Stimulated activated CD4-positive, alpha-beta T cell treated with anti-CD3 and anti-CD28 coated beads, Interleukin-1b, Interleukin-23, amount 100 ng/mL, for 48 hours (primary cell): ENCODE measurements at regions not wholly inside any gene's neighbourhood (a gene's known extent, or its start where the extent isn't known, plus 50 kb on each side); places are given as distances from the start of the nearest gene placed in this dataset.
"Not testable (repeated sequence)": the region's sequence is repeated elsewhere in the genome, so short reads cannot be mapped to it uniquely, and the experiment has no call there.

Source experiments
- DNase-seq: peaks from one replicate; pipeline ENCODE4 v3.0.0-alpha.2; 2020

- no peak for DNase-seq
These were observed 57.5 kb upstream of the PLPPR5 start for GRCh38 chr1:99062192-99062591.

- no peak for DNase-seq
These were observed 64.5 kb upstream of the PLPPR5 start for GRCh38 chr1:99069146-99069545.

GRCh38 chr1:99078529-99078928 lies 73.9 kb upstream of the PLPPR5 start:
- DNase-seq, result not testable (repeated sequence)

GRCh38 chr1:99082366-99082765 lies 77.7 kb upstream of the PLPPR5 start:
- no peak for DNase-seq

GRCh38 chr1:99083338-99083737 lies 78.7 kb upstream of the PLPPR5 start:
- DNase-seq, result no peak

GRCh38 chr1:99084562-99084961 lies 79.9 kb upstream of the PLPPR5 start:
- no peak for DNase-seq

GRCh38 chr1:99086057-99086456 lies 81.4 kb upstream of the PLPPR5 start:
- DNase-seq, result no peak

- no peak for DNase-seq
These were observed 93.9 kb upstream of the PLPPR5 start for GRCh38 chr1:99098589-99098988.

GRCh38 chr1:99106274-99106673 lies 101.6 kb upstream of the PLPPR5 start:
- DNase-seq, result no peak

GRCh38 chr1:99107680-99108079 lies 103.0 kb upstream of the PLPPR5 start:
- no peak for DNase-seq

GRCh38 chr1:99110140-99111041 lies 105.7 kb upstream of the PLPPR5 start:
- DNase-seq, result no peak

GRCh38 chr1:99115231-99115630 lies 110.6 kb upstream of the PLPPR5 start:
- DNase-seq, result no peak

- DNase-seq, result no peak
These were observed 114.5 kb upstream of the PLPPR5 start for GRCh38 chr1:99119188-99119587.

GRCh38 chr1:99122039-99122438 lies 117.4 kb upstream of the PLPPR5 start:
- DNase-seq, result no peak

- DNase-seq, result no peak
These were observed 119.3 kb upstream of the PLPPR5 start for GRCh38 chr1:99123936-99124335.

GRCh38 chr1:99131546-99131945 lies 126.9 kb upstream of the PLPPR5 start:
- DNase-seq, result no peak

GRCh38 chr1:99133756-99134500 lies 129.3 kb upstream of the PLPPR5 start:
- no peak for DNase-seq

- DNase-seq, result no peak
These were observed 126.6 kb upstream of the PLPPR4 start for GRCh38 chr1:99137554-99138206.

- DNase-seq, result no peak
These were observed 124.4 kb upstream of the PLPPR4 start for GRCh38 chr1:99139876-99140275.

- DNase-seq, result no peak
These were observed 118.0 kb upstream of the PLPPR4 start for GRCh38 chr1:99146129-99146848.

- no peak for DNase-seq
These were observed 114.3 kb upstream of the PLPPR4 start for GRCh38 chr1:99149952-99150351.

- no peak for DNase-seq
These were observed 112.2 kb upstream of the PLPPR4 start for GRCh38 chr1:99152132-99152531.

GRCh38 chr1:99163671-99164070 lies 100.6 kb upstream of the PLPPR4 start:
- no peak for DNase-seq
